ENCODE measurements at regions not wholly inside any gene's neighbourhood (a gene's known extent, or its start where the extent isn't known, plus 50 kb on each side); places are given as distances from the start of the nearest gene placed in this dataset.

- TF ChIP-seq, protein P1, sequence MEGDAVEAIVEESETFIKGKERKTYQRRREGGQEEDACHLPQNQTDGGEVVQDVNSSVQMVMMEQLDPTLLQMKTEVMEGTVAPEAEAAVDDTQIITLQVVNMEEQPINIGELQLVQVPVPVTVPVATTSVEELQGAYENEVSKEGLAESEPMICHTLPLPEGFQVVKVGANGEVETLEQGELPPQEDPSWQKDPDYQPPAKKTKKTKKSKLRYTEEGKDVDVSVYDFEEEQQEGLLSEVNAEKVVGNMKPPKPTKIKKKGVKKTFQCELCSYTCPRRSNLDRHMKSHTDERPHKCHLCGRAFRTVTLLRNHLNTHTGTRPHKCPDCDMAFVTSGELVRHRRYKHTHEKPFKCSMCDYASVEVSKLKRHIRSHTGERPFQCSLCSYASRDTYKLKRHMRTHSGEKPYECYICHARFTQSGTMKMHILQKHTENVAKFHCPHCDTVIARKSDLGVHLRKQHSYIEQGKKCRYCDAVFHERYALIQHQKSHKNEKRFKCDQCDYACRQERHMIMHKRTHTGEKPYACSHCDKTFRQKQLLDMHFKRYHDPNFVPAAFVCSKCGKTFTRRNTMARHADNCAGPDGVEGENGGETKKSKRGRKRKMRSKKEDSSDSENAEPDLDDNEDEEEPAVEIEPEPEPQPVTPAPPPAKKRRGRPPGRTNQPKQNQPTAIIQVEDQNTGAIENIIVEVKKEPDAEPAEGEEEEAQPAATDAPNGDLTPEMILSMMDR (conservative IDR thresholded peaks at IDR 0.05; ENCODE audit: low read depth, low read length) = no peak
- TF ChIP-seq EZH2 (IDR thresholded peaks at IDR 0.05; ENCODE audit: borderline replicate concordance, low read depth, low read length, poor library complexity, severe bottlenecking) = no peak
Observed at GRCh38 chr2:195508139-195508455, 148.9 kb upstream of the SLC39A10 start.
